ENCODE measurements at regions not wholly inside any gene's neighbourhood (a gene's known extent, or its start where the extent isn't known, plus 50 kb on each side); places are given as distances from the start of the nearest gene placed in this dataset.

DNA sequence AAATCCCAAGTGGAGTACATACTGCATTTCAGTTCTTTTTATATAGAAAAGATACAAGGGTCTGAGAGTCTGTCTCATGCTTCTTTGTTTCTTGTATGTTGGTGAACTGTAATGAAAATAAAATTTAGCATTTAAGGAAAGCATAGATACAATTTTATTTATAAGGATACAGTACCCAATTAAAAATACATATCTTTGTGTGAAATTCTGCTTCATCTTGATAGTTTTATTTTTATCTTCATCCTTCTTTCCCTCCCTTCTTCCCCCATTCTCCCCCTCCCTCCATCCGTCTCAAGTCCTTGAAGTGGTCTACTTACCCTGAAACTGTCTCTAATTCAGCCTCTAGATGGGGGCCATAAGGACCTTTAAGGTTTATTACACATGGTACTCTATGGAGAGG is 359.8 kb downstream of the CDH7 start:
- Histone ChIP-seq H2AFZ (ENCODE audit: low read length) (no peak overlapping the region), H3K27me3 (replicated peaks in 1 of 4; ENCODE audit: control insufficient read depth in 3 of 4, extremely low read depth in 1 of 4, insufficient read depth in 3 of 4, low read length in 3 of 4) (no peaks in the 10 kb centered on the region), H2BK5ac (ENCODE audit: low read depth, low read length) (no peak overlapping the region), H4K20me1 (replicated peaks in 1 of 2; ENCODE audit: control insufficient read depth in 1 of 2, insufficient read depth in 2 of 2, low read length in 2 of 2) (no peaks in the 10 kb centered on the region), H3K36me3 (ENCODE audit: control insufficient read depth in 2 of 4, insufficient read depth in 4 of 4, low read length in 3 of 4) (no peaks in the 10 kb centered on the region), H2BK12ac (ENCODE audit: low read depth, low read length) (no peak overlapping the region), H3K4me2 (ENCODE audit: insufficient read depth in 1 of 2, low read depth in 2 of 2, low read length in 2 of 2) (no peak overlapping the region), H2BK15ac (ENCODE audit: low read length) (no peak overlapping the region), H3K23ac (ENCODE audit: insufficient read length) (no peak overlapping the region), H4K8ac (ENCODE audit: extremely low read depth, insufficient read depth, low read length) (no peak overlapping the region), H4K5ac (ENCODE audit: insufficient read length, low read depth, low read length) (no peak overlapping the region), H3K79me2 (ENCODE audit: control insufficient read depth in 1 of 2, insufficient read depth in 2 of 2, low read length in 2 of 2) (no peaks in the 10 kb centered on the region), H3K4me3 (ENCODE audit: extremely low read depth in 1 of 4, insufficient read depth in 2 of 4, low read depth in 3 of 4, low read length in 4 of 4) (no peak overlapping the region), H3K56ac (replicated peaks; ENCODE audit: insufficient read length, low read depth, low read length) (no peak overlapping the region), H3K18ac (ENCODE audit: extremely low read depth, low read length) (no peak overlapping the region), H2BK120ac (replicated peaks; ENCODE audit: low read depth, low read length) (no peak overlapping the region), H4K91ac (replicated peaks; ENCODE audit: insufficient read length, low read length) (no peak overlapping the region), H3K4ac (replicated peaks; ENCODE audit: insufficient read length, low read depth, low read length) (no peak overlapping the region), H3K27ac (ENCODE audit: low read depth, low read length) (no peak overlapping the region), H2BK20ac (ENCODE audit: low read length) (no peak overlapping the region), H3K4me1 (replicated peaks in 1 of 4; ENCODE audit: control insufficient read depth in 3 of 4, insufficient read depth in 4 of 4, low read length in 3 of 4) (no peaks in the 10 kb centered on the region), H3K14ac (ENCODE audit: insufficient read length) (no peak overlapping the region), H3K9ac (replicated peaks in 1 of 4; ENCODE audit: extremely low read depth in 1 of 4, low read depth in 3 of 4, low read length in 3 of 4) (no peak overlapping the region), H3K9me3 (ENCODE audit: insufficient read depth in 2 of 2, low read depth in 1 of 2, low read length in 1 of 2) (no peaks in the 10 kb centered on the region; a peak in 1 of 4 replicates), H3K23me2 (ENCODE audit: low read depth, low read length) (no peaks in the 10 kb centered on the region), H2AK5ac (ENCODE audit: low read depth, low read length) (no peak overlapping the region), H3K79me1 (ENCODE audit: low read depth, low read length) (no peaks in the 10 kb centered on the region)
- POLR2A ChIA-PET (ENCODE audit: partially characterized antibody): no interaction called here
- DNase-seq (ENCODE audit: low read depth in 1 of 2, low spot score in 2 of 2): no peak
- FAIRE-seq: no peak
- WGBS, 2 experiments (ENCODE audit: extremely low coverage in 1 of 2, insufficient coverage in 1 of 2, insufficient read length in 1 of 2, insufficient replicate concordance in 2 of 2, low coverage in 1 of 2, low lambda C conversion rate in 2 of 2, missing lambda C conversion rate in 1 of 2): 89% methylated on average over 1 of the region's 1 CpG; no CpG with 5 or more reads in 1 of the 2 experiments
- CTCF ChIA-PET (ENCODE audit: partially characterized antibody): no interaction called here
- TF ChIP-seq, protein P1, sequence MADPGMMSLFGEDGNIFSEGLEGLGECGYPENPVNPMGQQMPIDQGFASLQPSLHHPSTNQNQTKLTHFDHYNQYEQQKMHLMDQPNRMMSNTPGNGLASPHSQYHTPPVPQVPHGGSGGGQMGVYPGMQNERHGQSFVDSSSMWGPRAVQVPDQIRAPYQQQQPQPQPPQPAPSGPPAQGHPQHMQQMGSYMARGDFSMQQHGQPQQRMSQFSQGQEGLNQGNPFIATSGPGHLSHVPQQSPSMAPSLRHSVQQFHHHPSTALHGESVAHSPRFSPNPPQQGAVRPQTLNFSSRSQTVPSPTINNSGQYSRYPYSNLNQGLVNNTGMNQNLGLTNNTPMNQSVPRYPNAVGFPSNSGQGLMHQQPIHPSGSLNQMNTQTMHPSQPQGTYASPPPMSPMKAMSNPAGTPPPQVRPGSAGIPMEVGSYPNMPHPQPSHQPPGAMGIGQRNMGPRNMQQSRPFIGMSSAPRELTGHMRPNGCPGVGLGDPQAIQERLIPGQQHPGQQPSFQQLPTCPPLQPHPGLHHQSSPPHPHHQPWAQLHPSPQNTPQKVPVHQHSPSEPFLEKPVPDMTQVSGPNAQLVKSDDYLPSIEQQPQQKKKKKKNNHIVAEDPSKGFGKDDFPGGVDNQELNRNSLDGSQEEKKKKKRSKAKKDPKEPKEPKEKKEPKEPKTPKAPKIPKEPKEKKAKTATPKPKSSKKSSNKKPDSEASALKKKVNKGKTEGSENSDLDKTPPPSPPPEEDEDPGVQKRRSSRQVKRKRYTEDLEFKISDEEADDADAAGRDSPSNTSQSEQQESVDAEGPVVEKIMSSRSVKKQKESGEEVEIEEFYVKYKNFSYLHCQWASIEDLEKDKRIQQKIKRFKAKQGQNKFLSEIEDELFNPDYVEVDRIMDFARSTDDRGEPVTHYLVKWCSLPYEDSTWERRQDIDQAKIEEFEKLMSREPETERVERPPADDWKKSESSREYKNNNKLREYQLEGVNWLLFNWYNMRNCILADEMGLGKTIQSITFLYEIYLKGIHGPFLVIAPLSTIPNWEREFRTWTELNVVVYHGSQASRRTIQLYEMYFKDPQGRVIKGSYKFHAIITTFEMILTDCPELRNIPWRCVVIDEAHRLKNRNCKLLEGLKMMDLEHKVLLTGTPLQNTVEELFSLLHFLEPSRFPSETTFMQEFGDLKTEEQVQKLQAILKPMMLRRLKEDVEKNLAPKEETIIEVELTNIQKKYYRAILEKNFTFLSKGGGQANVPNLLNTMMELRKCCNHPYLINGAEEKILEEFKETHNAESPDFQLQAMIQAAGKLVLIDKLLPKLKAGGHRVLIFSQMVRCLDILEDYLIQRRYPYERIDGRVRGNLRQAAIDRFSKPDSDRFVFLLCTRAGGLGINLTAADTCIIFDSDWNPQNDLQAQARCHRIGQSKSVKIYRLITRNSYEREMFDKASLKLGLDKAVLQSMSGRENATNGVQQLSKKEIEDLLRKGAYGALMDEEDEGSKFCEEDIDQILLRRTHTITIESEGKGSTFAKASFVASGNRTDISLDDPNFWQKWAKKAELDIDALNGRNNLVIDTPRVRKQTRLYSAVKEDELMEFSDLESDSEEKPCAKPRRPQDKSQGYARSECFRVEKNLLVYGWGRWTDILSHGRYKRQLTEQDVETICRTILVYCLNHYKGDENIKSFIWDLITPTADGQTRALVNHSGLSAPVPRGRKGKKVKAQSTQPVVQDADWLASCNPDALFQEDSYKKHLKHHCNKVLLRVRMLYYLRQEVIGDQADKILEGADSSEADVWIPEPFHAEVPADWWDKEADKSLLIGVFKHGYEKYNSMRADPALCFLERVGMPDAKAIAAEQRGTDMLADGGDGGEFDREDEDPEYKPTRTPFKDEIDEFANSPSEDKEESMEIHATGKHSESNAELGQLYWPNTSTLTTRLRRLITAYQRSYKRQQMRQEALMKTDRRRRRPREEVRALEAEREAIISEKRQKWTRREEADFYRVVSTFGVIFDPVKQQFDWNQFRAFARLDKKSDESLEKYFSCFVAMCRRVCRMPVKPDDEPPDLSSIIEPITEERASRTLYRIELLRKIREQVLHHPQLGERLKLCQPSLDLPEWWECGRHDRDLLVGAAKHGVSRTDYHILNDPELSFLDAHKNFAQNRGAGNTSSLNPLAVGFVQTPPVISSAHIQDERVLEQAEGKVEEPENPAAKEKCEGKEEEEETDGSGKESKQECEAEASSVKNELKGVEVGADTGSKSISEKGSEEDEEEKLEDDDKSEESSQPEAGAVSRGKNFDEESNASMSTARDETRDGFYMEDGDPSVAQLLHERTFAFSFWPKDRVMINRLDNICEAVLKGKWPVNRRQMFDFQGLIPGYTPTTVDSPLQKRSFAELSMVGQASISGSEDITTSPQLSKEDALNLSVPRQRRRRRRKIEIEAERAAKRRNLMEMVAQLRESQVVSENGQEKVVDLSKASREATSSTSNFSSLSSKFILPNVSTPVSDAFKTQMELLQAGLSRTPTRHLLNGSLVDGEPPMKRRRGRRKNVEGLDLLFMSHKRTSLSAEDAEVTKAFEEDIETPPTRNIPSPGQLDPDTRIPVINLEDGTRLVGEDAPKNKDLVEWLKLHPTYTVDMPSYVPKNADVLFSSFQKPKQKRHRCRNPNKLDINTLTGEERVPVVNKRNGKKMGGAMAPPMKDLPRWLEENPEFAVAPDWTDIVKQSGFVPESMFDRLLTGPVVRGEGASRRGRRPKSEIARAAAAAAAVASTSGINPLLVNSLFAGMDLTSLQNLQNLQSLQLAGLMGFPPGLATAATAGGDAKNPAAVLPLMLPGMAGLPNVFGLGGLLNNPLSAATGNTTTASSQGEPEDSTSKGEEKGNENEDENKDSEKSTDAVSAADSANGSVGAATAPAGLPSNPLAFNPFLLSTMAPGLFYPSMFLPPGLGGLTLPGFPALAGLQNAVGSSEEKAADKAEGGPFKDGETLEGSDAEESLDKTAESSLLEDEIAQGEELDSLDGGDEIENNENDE (IDR thresholded peaks at IDR 0.05; ENCODE audit: insufficient replicate concordance, low read length): no peak
